Vagina (tissue), 2 donors: ENCODE measurements at regions not wholly inside any gene's neighbourhood (a gene's known extent, or its start where the extent isn't known, plus 50 kb on each side); places are given as distances from the start of the nearest gene placed in this dataset.

Experiments used
- POLR2A ChIP-seq, 2 donors: fragments of 450-650 bp; IDR thresholded peaks; one replicate each; pipeline ENCODE4 v1.6.1; 2017; ENCODE audit warnings: antibody characterized with exemption in 2 of 2, mild to moderate bottlenecking in 2 of 2, moderate library complexity in 2 of 2
- POLR2AphosphoS5 ChIP-seq, 2 donors: sonication (generic); formaldehyde crosslinking; IDR thresholded peaks; one replicate each; pipeline ENCODE4 v1.9.0; 2017; ENCODE audit warnings: antibody characterized with exemption in 2 of 2, mild to moderate bottlenecking in 2 of 2, low read depth in 1 of 2; ENCODE audit not compliant: insufficient read depth in 1 of 2
- TF ChIP-seq, protein P1 (sequence below), 3 experiments: fragments of 450-650 bp in 2 of 3; fragments of 200-600 bp in 1 of 3; sonication (generic) in 1 of 3; IDR thresholded peaks; one replicate each; pipeline ENCODE4 v1.5.1; 2017 to 2019; ENCODE audit warnings: antibody characterized with exemption in 3 of 3, mild to moderate bottlenecking in 2 of 3, moderate library complexity in 2 of 3

DNA sequence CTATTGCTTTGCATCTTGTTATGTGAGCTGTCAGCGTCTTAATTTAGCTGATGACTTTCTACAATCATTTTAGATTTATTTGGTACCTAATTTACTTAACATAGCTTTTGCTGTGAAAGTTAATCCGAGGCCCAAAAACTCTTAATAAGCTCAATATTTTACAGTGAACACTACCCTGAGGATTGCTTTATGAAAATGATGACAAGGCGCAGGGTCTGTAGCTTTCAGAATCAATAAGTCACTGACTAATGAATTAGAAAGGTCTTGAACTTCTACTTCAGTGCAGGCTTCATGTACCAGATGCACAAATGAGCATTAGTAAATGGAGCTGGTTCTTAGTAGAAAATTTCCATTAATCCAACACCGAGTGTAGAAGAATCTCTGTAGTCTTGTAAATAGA, 81.4 kb upstream of the ZNF366 start:
- TF ChIP-seq, protein P1, sequence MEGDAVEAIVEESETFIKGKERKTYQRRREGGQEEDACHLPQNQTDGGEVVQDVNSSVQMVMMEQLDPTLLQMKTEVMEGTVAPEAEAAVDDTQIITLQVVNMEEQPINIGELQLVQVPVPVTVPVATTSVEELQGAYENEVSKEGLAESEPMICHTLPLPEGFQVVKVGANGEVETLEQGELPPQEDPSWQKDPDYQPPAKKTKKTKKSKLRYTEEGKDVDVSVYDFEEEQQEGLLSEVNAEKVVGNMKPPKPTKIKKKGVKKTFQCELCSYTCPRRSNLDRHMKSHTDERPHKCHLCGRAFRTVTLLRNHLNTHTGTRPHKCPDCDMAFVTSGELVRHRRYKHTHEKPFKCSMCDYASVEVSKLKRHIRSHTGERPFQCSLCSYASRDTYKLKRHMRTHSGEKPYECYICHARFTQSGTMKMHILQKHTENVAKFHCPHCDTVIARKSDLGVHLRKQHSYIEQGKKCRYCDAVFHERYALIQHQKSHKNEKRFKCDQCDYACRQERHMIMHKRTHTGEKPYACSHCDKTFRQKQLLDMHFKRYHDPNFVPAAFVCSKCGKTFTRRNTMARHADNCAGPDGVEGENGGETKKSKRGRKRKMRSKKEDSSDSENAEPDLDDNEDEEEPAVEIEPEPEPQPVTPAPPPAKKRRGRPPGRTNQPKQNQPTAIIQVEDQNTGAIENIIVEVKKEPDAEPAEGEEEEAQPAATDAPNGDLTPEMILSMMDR (IDR thresholded peaks at IDR 0.05): no peak
- TF ChIP-seq POLR2A (IDR thresholded peaks at IDR 0.05) (no peak), POLR2AphosphoS5 (IDR thresholded peaks at IDR 0.05; ENCODE audit: insufficient read depth in 1 of 2, low read depth in 1 of 2) (no peak)
